ENCODE measurements at regions not wholly inside any gene's neighbourhood (a gene's known extent, or its start where the extent isn't known, plus 50 kb on each side); places are given as distances from the start of the nearest gene placed in this dataset.

DNA sequence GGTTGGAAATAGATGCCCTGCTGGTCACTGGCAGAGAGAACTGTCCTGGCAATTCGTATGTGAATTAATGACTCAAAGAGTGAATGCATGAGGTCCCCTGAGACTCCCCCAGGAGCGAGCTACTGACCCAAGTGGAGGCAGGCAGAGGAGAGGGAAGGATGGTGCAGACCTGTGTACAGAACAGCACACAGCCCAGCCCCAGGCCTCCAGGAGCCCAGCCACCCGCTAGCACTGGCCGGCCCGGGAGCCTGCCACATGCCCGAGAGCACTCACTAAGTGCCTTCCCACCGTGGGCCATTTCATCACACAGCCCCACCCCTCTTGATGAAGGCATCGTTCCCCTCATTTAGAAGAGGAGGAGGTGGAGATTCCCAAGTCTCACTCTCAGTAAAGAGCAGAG is 62.0 kb upstream of the IGSF21 start:
- H3K27me3 ChIP-seq (ENCODE audit: insufficient read depth, poor library complexity, severe bottlenecking), result no peaks in the 10 kb centered on the region
- no peak for DNase-seq (ENCODE audit: low read depth in 1 of 2, low spot score in 1 of 2)
- TF ChIP-seq SPI1 (IDR thresholded peaks at IDR 0.05; ENCODE audit: borderline replicate concordance, low read depth) (no peak), GABPA (IDR thresholded peaks at IDR 0.05; ENCODE audit: low read depth) (no peak), POLR2AphosphoS5 (IDR thresholded peaks at IDR 0.05; ENCODE audit: low read depth) (no peak), CTCF (IDR thresholded peaks at IDR 0.05; ENCODE audit: insufficient read depth, low read length) (no peak)
- TF ChIP-seq, protein P1, sequence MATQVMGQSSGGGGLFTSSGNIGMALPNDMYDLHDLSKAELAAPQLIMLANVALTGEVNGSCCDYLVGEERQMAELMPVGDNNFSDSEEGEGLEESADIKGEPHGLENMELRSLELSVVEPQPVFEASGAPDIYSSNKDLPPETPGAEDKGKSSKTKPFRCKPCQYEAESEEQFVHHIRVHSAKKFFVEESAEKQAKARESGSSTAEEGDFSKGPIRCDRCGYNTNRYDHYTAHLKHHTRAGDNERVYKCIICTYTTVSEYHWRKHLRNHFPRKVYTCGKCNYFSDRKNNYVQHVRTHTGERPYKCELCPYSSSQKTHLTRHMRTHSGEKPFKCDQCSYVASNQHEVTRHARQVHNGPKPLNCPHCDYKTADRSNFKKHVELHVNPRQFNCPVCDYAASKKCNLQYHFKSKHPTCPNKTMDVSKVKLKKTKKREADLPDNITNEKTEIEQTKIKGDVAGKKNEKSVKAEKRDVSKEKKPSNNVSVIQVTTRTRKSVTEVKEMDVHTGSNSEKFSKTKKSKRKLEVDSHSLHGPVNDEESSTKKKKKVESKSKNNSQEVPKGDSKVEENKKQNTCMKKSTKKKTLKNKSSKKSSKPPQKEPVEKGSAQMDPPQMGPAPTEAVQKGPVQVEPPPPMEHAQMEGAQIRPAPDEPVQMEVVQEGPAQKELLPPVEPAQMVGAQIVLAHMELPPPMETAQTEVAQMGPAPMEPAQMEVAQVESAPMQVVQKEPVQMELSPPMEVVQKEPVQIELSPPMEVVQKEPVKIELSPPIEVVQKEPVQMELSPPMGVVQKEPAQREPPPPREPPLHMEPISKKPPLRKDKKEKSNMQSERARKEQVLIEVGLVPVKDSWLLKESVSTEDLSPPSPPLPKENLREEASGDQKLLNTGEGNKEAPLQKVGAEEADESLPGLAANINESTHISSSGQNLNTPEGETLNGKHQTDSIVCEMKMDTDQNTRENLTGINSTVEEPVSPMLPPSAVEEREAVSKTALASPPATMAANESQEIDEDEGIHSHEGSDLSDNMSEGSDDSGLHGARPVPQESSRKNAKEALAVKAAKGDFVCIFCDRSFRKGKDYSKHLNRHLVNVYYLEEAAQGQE (IDR thresholded peaks at IDR 0.05; ENCODE audit: insufficient replicate concordance, low read depth), result no peak
- H3K4me3 ChIP-seq (replicated peaks; ENCODE audit: insufficient read depth, low read length), result no peak overlapping the region
- H3K27ac ChIP-seq (replicated peaks), result no peak overlapping the region

- no peak for DNase-seq (ENCODE audit: low read depth in 1 of 2, low spot score in 1 of 2)
- no peak overlapping the region for H3K4me3 ChIP-seq (replicated peaks; ENCODE audit: insufficient read depth, low read length)
- TF ChIP-seq, protein P1 (IDR thresholded peaks at IDR 0.05; ENCODE audit: insufficient replicate concordance, low read depth), result no peak
- TF ChIP-seq SPI1 (IDR thresholded peaks at IDR 0.05; ENCODE audit: borderline replicate concordance, low read depth), result no peak
- no peak for TF ChIP-seq GABPA (IDR thresholded peaks at IDR 0.05; ENCODE audit: low read depth)
- no peak for TF ChIP-seq POLR2AphosphoS5 (IDR thresholded peaks at IDR 0.05; ENCODE audit: low read depth)
- no peak for TF ChIP-seq CTCF (IDR thresholded peaks at IDR 0.05; ENCODE audit: insufficient read depth, low read length)
- no peak overlapping the region for H3K27ac ChIP-seq (replicated peaks)
- H3K27me3 ChIP-seq (ENCODE audit: insufficient read depth, poor library complexity, severe bottlenecking), result no peaks in the 10 kb centered on the region
Observed at GRCh38 chr1:18047122-18047521, 60.5 kb upstream of the IGSF21 start.

GRCh38 chr1:18049228-18049627 is 58.4 kb upstream of the IGSF21 start:
- no peak overlapping the region for H3K27ac ChIP-seq (replicated peaks)

More at GRCh38 chr1:18049228-18049627, 58.4 kb upstream of the IGSF21 start:
- no peaks in the 10 kb centered on the region for H3K27me3 ChIP-seq (ENCODE audit: insufficient read depth, poor library complexity, severe bottlenecking)
- no peak for DNase-seq (ENCODE audit: low read depth in 1 of 2, low spot score in 1 of 2)
- H3K4me3 ChIP-seq (replicated peaks; ENCODE audit: insufficient read depth, low read length), result no peak overlapping the region
- TF ChIP-seq, protein P1 (IDR thresholded peaks at IDR 0.05; ENCODE audit: insufficient replicate concordance, low read depth), result no peak
- TF ChIP-seq CTCF (IDR thresholded peaks at IDR 0.05; ENCODE audit: insufficient read depth, low read length), result no peak
- no peak for TF ChIP-seq POLR2AphosphoS5 (IDR thresholded peaks at IDR 0.05; ENCODE audit: low read depth)
- no peak for TF ChIP-seq GABPA (IDR thresholded peaks at IDR 0.05; ENCODE audit: low read depth)
- no peak for TF ChIP-seq SPI1 (IDR thresholded peaks at IDR 0.05; ENCODE audit: borderline replicate concordance, low read depth)
